Stimulated activated CD4-positive, alpha-beta T cell treated with anti-CD3 and anti-CD28 coated beads, TNF-alpha, amount 100 ng/mL, for 48 hours (primary cell): ENCODE measurements at regions not wholly inside any gene's neighbourhood (a gene's known extent, or its start where the extent isn't known, plus 50 kb on each side); places are given as distances from the start of the nearest gene placed in this dataset.
"Not testable (repeated sequence)": the region's sequence is repeated elsewhere in the genome, so short reads cannot be mapped to it uniquely, and the experiment has no call there.

Experiments
- DNase-seq, 3 donors: peaks; one replicate each; pipeline ENCODE4 v3.0.0-alpha.2; 2020; ENCODE audit warnings: low read depth in 3 of 3

DNA sequence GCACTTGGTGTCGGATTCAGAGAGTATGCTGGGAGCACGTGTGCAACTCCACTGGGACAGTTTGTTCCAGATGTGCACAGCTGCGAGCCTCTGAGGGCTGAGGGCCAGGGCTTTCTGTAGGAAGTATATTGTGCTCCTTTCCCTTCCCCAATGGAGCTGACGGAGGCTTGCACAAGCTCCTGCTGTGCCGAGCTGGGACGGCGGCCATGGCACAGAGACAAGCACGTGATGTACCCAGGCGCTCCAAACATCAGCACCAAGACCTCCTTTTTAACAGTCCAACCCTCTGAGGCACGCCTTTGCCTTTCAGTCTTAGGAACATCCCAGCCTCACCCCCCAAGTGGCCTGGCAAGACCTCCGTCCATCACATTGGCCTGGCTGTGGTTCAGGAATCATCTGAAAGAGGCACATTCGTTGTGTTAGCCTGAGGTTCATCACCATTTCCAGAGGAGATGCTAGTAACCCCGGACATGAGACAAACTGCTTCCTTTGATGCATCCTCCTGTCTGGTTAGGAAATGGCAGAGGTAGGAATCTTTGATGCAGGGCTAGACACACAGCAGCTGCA lies 339.2 kb upstream of the KAZN start:
- DNase-seq, result no peak

- no peak for DNase-seq
These were observed 338.0 kb upstream of the KAZN start for GRCh38 chr1:14260480-14260879.

DNA sequence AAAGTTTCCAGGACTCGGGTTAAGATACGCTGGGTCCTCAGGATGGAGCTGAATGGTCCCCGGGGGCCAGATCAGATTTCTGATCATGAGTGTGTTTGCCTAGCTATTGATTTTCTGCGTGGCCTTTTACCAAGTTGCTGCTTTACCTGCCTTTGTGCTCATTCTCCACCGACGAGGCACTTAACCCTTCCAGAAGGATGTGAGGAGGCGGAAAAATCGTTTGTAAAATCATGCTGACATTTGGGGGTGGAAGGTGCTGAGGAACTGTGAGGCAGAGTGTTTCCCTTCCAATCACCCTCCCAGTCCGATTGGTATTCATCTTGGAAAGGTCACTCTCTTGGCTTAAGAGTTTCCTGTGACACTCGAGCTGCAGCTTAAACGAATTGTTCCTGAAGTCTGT lies 337.1 kb upstream of the KAZN start:
- no peak for DNase-seq

DNA sequence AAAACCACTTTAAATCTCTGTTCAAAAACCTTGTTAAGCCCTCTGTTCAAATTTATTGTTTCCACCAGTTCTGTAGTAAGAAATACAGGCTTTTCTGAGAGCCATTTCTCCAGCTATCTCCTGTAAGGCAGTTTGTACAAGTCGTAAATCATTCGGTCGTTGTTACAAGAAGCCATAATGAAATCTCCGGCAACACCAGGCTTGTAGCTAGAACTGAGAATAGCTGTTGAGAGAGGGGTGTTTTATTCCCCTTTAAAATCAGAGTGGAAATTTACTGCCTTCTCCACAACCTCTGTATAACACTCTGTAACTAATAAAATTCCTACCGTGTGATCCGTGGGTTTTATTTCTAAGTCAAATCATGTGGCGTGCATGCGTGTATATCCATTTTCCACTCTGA lies 335.8 kb upstream of the KAZN start:
- no peak for DNase-seq

- DNase-seq, result no peak
These were observed 335.3 kb upstream of the KAZN start for GRCh38 chr1:14263225-14263624.

GRCh38 chr1:14263671-14264070 lies 334.8 kb upstream of the KAZN start:
- no peak for DNase-seq

DNA sequence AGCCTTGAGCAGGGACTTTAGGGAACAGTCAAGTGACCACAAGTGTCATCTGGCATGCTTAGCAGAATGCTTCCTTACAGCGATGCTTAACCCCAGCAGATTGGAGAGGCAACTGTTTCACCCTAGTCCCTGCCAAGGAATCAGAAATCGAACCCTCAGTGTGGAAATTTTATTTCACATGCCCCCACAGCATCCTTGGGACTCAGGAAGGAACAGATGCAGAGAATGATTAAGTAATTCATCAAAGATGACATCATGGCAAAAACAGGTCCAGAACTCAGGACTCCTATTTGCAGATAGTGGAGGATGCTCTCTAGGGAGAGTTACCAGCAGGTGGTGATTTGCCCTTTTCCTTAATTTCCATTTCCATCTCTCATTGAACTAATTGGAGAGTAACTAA lies 333.0 kb upstream of the KAZN start:
- no peak for DNase-seq

- DNase-seq, result no peak
These were observed 330.5 kb upstream of the KAZN start for GRCh38 chr1:14267991-14268390.

DNA sequence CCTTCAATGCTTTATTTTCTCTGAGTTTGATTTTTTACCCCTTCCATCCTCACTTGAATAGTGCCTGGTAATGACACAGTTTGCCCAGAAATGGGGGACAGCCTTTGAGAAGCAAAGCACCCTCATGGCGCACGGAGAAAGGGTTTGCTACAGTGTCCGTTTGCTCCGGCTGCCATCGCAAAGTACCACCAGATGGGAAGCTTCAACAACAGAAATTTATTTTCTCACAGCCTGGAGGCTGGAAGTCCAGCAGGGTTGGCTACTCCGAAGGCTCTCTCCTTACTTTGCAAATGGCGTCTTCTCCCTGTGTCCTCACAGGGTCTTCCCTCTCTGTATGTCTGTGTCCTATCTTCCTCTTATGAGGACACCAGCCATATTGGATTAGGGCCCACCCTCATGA lies 327.7 kb upstream of the KAZN start:
- DNase-seq, result no peak

DNA sequence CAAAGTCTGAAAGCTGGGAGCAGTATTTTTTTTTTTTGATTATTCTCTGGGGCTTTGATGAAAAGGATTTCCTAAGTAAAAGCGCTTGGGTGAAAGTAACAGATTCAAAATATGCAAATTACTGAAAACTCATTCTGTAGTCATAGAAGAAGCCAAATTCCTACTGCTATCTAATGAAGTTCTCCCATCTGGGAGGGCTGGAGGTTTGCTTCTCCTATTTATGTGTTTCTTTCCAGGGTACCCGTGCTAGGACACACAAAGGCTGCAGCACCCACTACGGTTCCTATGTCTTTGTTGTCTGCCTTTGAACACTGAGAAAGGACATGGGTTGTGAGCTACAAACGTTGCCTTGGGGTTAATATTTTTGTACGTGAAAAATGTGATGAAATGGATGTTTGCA lies 324.7 kb upstream of the KAZN start:
- DNase-seq, result no peak

GRCh38 chr1:14279891-14280290 lies 318.6 kb upstream of the KAZN start:
- DNase-seq, result not testable (repeated sequence)

GRCh38 chr1:14280909-14281308 lies 317.6 kb upstream of the KAZN start:
- DNase-seq, result no peak

GRCh38 chr1:14281412-14281811 lies 317.1 kb upstream of the KAZN start:
- no peak for DNase-seq

DNA sequence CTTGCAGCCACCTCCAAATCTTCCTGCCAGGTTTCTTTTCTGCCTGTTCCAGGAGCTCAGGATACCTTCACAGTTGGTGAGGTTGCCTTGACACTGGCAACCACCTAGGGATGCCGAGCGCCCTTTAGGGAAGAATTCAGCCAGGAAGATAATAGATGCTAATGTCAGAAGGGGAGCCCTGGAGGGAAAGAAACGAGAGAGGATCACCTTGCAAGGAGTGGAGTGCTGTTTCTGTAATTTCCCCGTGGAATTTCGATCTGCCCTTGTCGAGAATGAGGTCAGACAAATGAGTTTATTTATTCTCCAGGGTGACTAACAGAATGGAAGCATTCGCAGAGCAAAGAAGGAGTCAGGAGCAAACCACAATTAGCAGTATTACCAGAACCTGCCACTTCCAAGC lies 315.8 kb upstream of the KAZN start:
- no peak for DNase-seq

- DNase-seq, result no peak
These were observed 313.2 kb upstream of the KAZN start for GRCh38 chr1:14285238-14285637.

DNA sequence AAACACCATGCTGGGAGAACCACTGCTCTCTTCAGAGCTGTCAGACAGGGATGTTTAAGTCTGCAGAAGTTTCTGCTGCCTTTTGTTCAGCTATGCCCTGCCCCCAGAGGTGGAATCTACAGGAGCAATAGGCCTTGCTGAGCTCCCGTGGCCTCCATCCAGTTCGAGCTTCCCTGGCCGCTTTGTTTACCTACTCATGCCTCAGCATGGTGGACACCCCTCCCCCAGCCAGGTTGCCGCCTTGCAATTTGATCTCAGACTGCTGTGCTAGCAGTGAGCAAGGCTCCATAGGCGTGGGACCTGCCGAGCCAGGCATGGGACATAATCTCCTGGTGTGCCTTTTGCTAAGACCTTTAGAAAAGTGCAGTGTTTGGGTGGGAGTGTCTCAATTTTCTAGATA lies 307.3 kb upstream of the KAZN start:
- DNase-seq, result not testable (repeated sequence)

- DNase-seq, result no peak
These were observed 306.0 kb upstream of the KAZN start for GRCh38 chr1:14292520-14292919.

DNA sequence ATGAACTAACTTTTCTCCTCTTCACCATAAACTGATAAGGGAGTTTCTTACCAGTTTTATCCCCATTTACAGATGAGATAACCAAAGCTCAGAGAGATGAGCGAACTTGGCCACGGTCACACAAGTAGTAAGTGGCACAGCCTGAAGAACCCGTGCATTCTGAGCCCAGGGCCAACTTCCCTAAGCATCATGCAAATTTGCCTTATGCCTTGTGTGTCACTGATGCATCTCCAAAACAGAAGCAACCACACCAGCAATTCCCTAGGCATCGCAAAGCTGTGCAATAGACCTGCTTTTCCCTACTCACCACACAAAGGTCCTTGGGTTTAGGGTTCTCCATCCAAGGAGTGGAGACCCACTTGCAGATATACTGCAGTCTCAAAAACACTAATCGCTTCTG lies 304.5 kb upstream of the KAZN start:
- no peak for DNase-seq

- DNase-seq, result no peak
These were observed 303.5 kb upstream of the KAZN start for GRCh38 chr1:14294860-14295536.

GRCh38 chr1:14296795-14297194 lies 301.7 kb upstream of the KAZN start:
- no peak for DNase-seq

- no peak for DNase-seq
These were observed 301.1 kb upstream of the KAZN start for GRCh38 chr1:14297356-14297755.

DNA sequence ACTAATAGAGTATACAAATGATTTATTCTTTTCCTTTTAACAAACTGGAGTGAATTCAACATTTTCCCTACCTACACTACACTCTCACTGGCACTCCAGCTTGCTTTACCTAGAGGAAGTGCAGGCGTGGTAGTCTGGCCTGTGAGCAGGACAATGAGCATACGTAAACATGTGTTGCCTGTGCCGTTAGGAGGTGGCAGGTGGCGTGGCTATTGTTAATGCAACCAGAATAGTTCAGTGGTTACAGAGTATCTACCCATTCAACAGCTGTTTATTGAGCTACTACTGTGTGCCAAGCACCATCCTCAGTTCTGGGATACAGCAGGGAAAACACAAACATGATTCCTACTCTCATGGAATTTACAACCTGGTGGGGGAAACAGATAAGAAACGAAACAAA lies 299.7 kb upstream of the KAZN start:
- no peak for DNase-seq

DNA sequence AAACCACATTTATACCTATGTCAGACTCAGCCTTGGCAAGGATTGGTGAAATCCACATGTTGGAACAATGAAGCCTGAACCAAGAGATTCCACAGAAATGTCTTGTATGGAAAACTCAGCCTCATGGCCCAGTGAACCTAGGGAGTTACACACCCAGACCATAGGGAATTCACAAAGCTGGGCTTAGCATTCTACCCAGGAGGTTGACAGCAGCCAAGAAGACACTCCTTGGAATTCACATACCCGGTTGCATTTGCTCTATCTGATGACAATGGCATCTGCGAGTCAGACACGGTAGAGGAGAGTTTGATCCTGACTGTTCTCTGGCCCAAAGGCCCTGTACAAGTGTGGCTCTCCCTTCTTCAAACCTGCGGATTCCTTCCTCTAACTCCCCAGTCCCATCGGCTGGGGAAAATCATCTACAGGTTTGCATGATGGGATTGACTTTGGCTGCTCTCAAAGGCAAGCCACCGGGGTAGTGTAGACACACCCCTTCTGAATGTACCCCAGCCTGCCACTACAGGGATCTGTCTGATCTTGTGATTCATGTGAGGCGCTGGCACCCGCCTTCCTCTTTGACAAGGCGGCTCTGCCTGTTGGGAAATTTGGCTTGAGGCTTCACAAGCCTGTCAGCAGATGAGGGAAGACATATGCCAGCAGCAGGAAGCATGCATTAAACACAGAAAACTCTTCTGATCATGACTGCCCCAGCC lies 297.3 kb upstream of the KAZN start:
- DNase-seq, result no peak

- DNase-seq, result no peak
These were observed 296.8 kb upstream of the KAZN start for GRCh38 chr1:14301704-14302024.
